H9 (cell line): ENCODE measurements at regions not wholly inside any gene's neighbourhood (a gene's known extent, or its start where the extent isn't known, plus 50 kb on each side); places are given as distances from the start of the nearest gene placed in this dataset.

ENCODE experiments used
- DNase-seq: peaks from one replicate; pipeline ENCODE4 v3.0.0-alpha.2; 2017
- H2AFZ ChIP-seq: one replicate; pipeline ENCODE4 v1.6.1; 2013; ENCODE audit warnings: mild to moderate bottlenecking, low read length, control low read depth, moderate library complexity
- H2AK5ac ChIP-seq: 2 replicates; pipeline ENCODE4 v1.6.1; 2013; ENCODE audit warnings: low read length, control low read depth, mixed read lengths; ENCODE audit not compliant: insufficient read length
- H2BK120ac ChIP-seq: one replicate; pipeline ENCODE4 v1.6.1; 2013; ENCODE audit warnings: low read depth, mild to moderate bottlenecking, low read length, control low read depth, inconsistent platforms; ENCODE audit not compliant: poor library complexity, severe bottlenecking
- H2BK12ac ChIP-seq: 2 replicates; pipeline ENCODE4 v1.6.1; 2013; ENCODE audit warnings: low read length, control low read depth, mixed read lengths, low read depth; ENCODE audit not compliant: insufficient read length
- H2BK15ac ChIP-seq: 2 replicates; pipeline ENCODE4 v1.6.1; 2013; ENCODE audit warnings: low read depth, low read length, control low read depth
- H2BK20ac ChIP-seq: one replicate; pipeline ENCODE4 v1.6.1; 2013; ENCODE audit warnings: low read depth, mild to moderate bottlenecking, low read length, control low read depth, inconsistent platforms; ENCODE audit not compliant: poor library complexity, severe bottlenecking
- H2BK5ac ChIP-seq: 2 replicates; pipeline ENCODE4 v1.6.1; 2013; ENCODE audit warnings: low read length, control low read depth, mixed read lengths; ENCODE audit not compliant: insufficient read length
- H3K14ac ChIP-seq: 2 replicates; pipeline ENCODE4 v1.6.1; 2013; ENCODE audit warnings: low read length, control low read depth; ENCODE audit not compliant: insufficient read depth
- H3K18ac ChIP-seq: 2 replicates; pipeline ENCODE4 v1.6.1; 2013; ENCODE audit warnings: low read depth, mild to moderate bottlenecking, mixed read lengths, low read length, control low read depth; ENCODE audit not compliant: insufficient read length
- H3K23ac ChIP-seq: 2 replicates; pipeline ENCODE4 v1.6.1; 2013; ENCODE audit warnings: low read length, control low read depth, mixed read lengths, low read depth; ENCODE audit not compliant: insufficient read length
- H3K23me2 ChIP-seq: 2 replicates; pipeline ENCODE4 v1.6.1; 2013; ENCODE audit warnings: low read depth, mild to moderate bottlenecking, mixed read lengths, low read length, control low read depth; ENCODE audit not compliant: insufficient read length, poor library complexity, severe bottlenecking
- H3K27ac ChIP-seq: 2 replicates; pipeline ENCODE4 v1.5.1; 2013; ENCODE audit warnings: low read length, control low read depth, mixed read lengths, low read depth; ENCODE audit not compliant: insufficient read length
- H3K27me3 ChIP-seq: 2 replicates; pipeline ENCODE4 v1.6.1; 2013; ENCODE audit warnings: low read length, control low read depth, inconsistent platforms; ENCODE audit not compliant: insufficient read depth
- H3K4ac ChIP-seq: 2 replicates; pipeline ENCODE4 v1.6.1; 2013; ENCODE audit warnings: low read depth, mild to moderate bottlenecking, control low read depth, inconsistent platforms, low read length, moderate library complexity
- H3K4me1 ChIP-seq: 2 replicates; pipeline ENCODE4 v1.6.1; 2013; ENCODE audit warnings: low read length, control low read depth, inconsistent platforms; ENCODE audit not compliant: insufficient read depth
- H3K4me2 ChIP-seq: 2 replicates; pipeline ENCODE4 v1.6.1; 2013; ENCODE audit warnings: low read length, control low read depth, mixed read lengths; ENCODE audit not compliant: insufficient read length, insufficient read depth
- H3K56ac ChIP-seq: 2 replicates; pipeline ENCODE4 v1.6.1; 2013; ENCODE audit warnings: low read depth, mild to moderate bottlenecking, mixed read lengths, low read length, control low read depth; ENCODE audit not compliant: insufficient read length
- H3K79me1 ChIP-seq: 2 replicates; pipeline ENCODE4 v1.6.1; 2013; ENCODE audit warnings: low read depth, mild to moderate bottlenecking, moderate library complexity, low read length, control low read depth, inconsistent platforms; ENCODE audit not compliant: insufficient read depth, poor library complexity, severe bottlenecking
- H3K79me2 ChIP-seq: 2 replicates; pipeline ENCODE4 v1.6.1; 2013; ENCODE audit warnings: low read length, control low read depth, inconsistent platforms; ENCODE audit not compliant: insufficient read depth
- H3K9ac ChIP-seq: 2 replicates; pipeline ENCODE4 v1.6.1; 2013; ENCODE audit warnings: low read length, control low read depth, mixed read lengths; ENCODE audit not compliant: insufficient read length; ENCODE audit errors: extremely low read depth
- H3K9me3 ChIP-seq: one replicate; pipeline ENCODE4 v1.6.1; 2013; ENCODE audit warnings: low read depth, low read length, inconsistent platforms; ENCODE audit not compliant: control insufficient read depth
- H3T11ph ChIP-seq: one replicate; pipeline ENCODE4 v1.6.1; 2013; ENCODE audit warnings: mild to moderate bottlenecking, low read length, control low read depth, inconsistent platforms
- H4K20me1 ChIP-seq: one replicate; pipeline ENCODE4 v1.6.1; 2013; ENCODE audit not compliant: control insufficient read depth, insufficient read length, insufficient read depth
- H4K5ac ChIP-seq: 2 replicates; pipeline ENCODE4 v1.6.1; 2013; ENCODE audit warnings: low read depth, mild to moderate bottlenecking, mixed read lengths, low read length, control low read depth; ENCODE audit not compliant: insufficient read length
- H4K8ac ChIP-seq: replicated peaks from 2 replicates; pipeline ENCODE4 v1.6.1; 2013; ENCODE audit warnings: low read length, control low read depth, mixed read lengths, low read depth; ENCODE audit not compliant: insufficient read length
- H4K91ac ChIP-seq: 2 replicates; pipeline ENCODE4 v1.6.1; 2013; ENCODE audit warnings: low read depth, mild to moderate bottlenecking, moderate library complexity, mixed read lengths, low read length, control low read depth; ENCODE audit not compliant: insufficient read length
- H3K27ac Mint-ChIP-seq, 3 experiments: 2 replicates in 2 of 3; 3 replicates in 1 of 3; pipeline ENCODE4 v1.8.0; 2020 to 2021; ENCODE audit warnings: mixed read lengths in 3 of 3, mild to moderate bottlenecking in 1 of 3, moderate library complexity in 1 of 3
- H3K27me3 Mint-ChIP-seq: 2 replicates; pipeline ENCODE4 v1.8.0; 2021; ENCODE audit warnings: low read depth, mild to moderate bottlenecking, moderate library complexity, mixed read lengths
- H3K36me3 Mint-ChIP-seq, 3 experiments: 2 replicates in 2 of 3; 3 replicates in 1 of 3; pipeline ENCODE4 v1.8.0; 2020 to 2021; ENCODE audit warnings: low read depth in 3 of 3, mixed read lengths in 3 of 3; ENCODE audit not compliant: insufficient read depth in 1 of 3
- H3K4me1 Mint-ChIP-seq, 2 experiments: 2 replicates each; pipeline ENCODE4 v1.8.0; 2020; ENCODE audit warnings: mixed read lengths in 2 of 2
- H3K4me3 Mint-ChIP-seq, 2 experiments: 2 replicates in 1 of 2; 3 replicates in 1 of 2; pipeline ENCODE4 v1.8.0; 2020 to 2021; ENCODE audit warnings: mild to moderate bottlenecking in 2 of 2, mixed read lengths in 2 of 2, moderate library complexity in 1 of 2
- H3K9me3 Mint-ChIP-seq, 2 experiments: 2 replicates in 1 of 2; 3 replicates in 1 of 2; pipeline ENCODE4 v1.8.0; 2020; ENCODE audit warnings: mild to moderate bottlenecking in 2 of 2, mixed read lengths in 2 of 2, moderate library complexity in 1 of 2
- WGBS: extraction: QIAGEN DNeasy Blood & Tissue Kit; methylation state at CpG from one replicate; pipeline ENCODE4 v1.1.7; 2013; ENCODE audit warnings: missing lambda C conversion rate, low lambda C conversion rate, mixed read lengths; ENCODE audit not compliant: insufficient read length; ENCODE audit errors: extremely low coverage; 5-methylcytosine and 5-hydroxymethylcytosine counted together
- TF ChIP-seq, protein P1 (sequence below): fragments of 200-600 bp; sonication (generic); conservative IDR thresholded peaks from 3 replicates; pipeline ENCODE4 v1.8.0; 2021; ENCODE audit warnings: antibody characterized with exemption, mild to moderate bottlenecking

DNA sequence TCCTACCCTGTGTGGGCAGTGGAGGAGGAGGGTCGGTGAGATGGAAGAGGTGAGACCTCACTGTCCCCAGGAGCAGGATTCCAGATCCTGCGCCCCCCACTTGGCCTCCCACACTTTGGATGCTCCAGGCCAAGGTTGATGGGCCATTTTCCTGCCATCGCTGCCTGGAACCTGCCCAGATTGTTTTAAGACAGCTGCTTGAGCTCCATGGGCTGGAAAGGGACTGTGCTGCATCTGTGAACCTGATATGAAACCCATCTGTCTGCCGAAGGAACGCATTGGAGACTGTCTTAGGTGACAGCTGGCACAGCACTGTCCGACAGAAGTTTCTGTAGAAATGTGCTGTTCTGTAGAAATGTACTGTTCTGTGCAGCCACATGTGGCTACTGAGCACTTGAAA, 72.7 kb upstream of the SLC25A48 start:
- Histone ChIP-seq H2AFZ (no peak overlapping the region), H3K4ac (no peak overlapping the region), H3K56ac (no peak overlapping the region), H4K5ac (no peak overlapping the region), H2BK120ac (no peak overlapping the region), H3K79me1 (no peaks in the 10 kb centered on the region), H3K23ac (no peak overlapping the region), H2BK12ac (no peak overlapping the region), H3K79me2 (no peaks in the 10 kb centered on the region), H3K4me1 (no peaks in the 10 kb centered on the region), H4K8ac (no peak overlapping the region), H3K9ac (no peak overlapping the region), H3K14ac (peak overlapping the region; percentile 47; the same call in 1 of the 2 replicates), H4K91ac (no peak overlapping the region), H2AK5ac (no peak overlapping the region), H3K4me2 (no peak overlapping the region), H2BK5ac (no peak overlapping the region), H2BK20ac (no peak overlapping the region), H3K23me2 (no peaks in the 10 kb centered on the region), H3K9me3 (no peaks in the 10 kb centered on the region), H2BK15ac (no peak overlapping the region), H3K27ac (no peak overlapping the region), H4K20me1 (no peaks in the 10 kb centered on the region), H3T11ph (no peak overlapping the region), H3K18ac (no peak overlapping the region), H3K27me3 (no peaks in the 10 kb centered on the region)
- Mint-ChIP-seq H3K4me1 (no peaks in the 10 kb centered on the region), H3K36me3 (no peaks in the 10 kb centered on the region), H3K27me3 (peaks cover 12% of the 10 kb centered on the region), H3K4me3 (no peak overlapping the region), H3K27ac (no peak overlapping the region), H3K9me3 (peaks cover 6 to 8% of the 10 kb centered on the region in 2 experiments; a peak in 4 of 5 replicates)
- no peak for DNase-seq
- TF ChIP-seq, protein P1, sequence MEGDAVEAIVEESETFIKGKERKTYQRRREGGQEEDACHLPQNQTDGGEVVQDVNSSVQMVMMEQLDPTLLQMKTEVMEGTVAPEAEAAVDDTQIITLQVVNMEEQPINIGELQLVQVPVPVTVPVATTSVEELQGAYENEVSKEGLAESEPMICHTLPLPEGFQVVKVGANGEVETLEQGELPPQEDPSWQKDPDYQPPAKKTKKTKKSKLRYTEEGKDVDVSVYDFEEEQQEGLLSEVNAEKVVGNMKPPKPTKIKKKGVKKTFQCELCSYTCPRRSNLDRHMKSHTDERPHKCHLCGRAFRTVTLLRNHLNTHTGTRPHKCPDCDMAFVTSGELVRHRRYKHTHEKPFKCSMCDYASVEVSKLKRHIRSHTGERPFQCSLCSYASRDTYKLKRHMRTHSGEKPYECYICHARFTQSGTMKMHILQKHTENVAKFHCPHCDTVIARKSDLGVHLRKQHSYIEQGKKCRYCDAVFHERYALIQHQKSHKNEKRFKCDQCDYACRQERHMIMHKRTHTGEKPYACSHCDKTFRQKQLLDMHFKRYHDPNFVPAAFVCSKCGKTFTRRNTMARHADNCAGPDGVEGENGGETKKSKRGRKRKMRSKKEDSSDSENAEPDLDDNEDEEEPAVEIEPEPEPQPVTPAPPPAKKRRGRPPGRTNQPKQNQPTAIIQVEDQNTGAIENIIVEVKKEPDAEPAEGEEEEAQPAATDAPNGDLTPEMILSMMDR: no peak
- no CpG with 5 or more reads among the region's 6 CpGs for WGBS
